B cell (primary cell): ENCODE measurements at regions not wholly inside any gene's neighbourhood (a gene's known extent, or its start where the extent isn't known, plus 50 kb on each side); places are given as distances from the start of the nearest gene placed in this dataset.

Source experiments
- ATAC-seq: fragments of 200-7000 bp; cut with Tn5 transposase; one replicate; pipeline ENCODE4 v1.10.0; 2021; ENCODE audit warnings: low read depth, mild to moderate bottlenecking, moderate number of reproducible peaks, moderate library complexity
- CTCF ChIA-PET: fragments of 350-600 bp; sonication (Branson Sonifier 250); formaldehyde crosslinking; loops from one replicate; lab custom pipeline; 2021; ENCODE audit warnings: antibody characterized with exemption, inconsistent platforms; lab: Charles Lee
- POLR2A ChIA-PET: fragments of 350-600 bp; sonication (Branson Sonifier 250); formaldehyde crosslinking; loops from one replicate; lab custom pipeline; 2021; ENCODE audit warnings: antibody characterized with exemption; lab: Charles Lee
- DNase-seq: peaks from one replicate; pipeline ENCODE4 v3.0.0; 2013
- H2AFZ ChIP-seq: 2 replicates; pipeline ENCODE4 v1.6.1; 2012; ENCODE audit warnings: mild to moderate bottlenecking, low read depth, low read length; ENCODE audit not compliant: insufficient read depth, poor library complexity, severe bottlenecking
- H3K27ac ChIP-seq, 2 donors: 1 replicate in 1 of 2; 2 replicates in 1 of 2; pipeline ENCODE4 v1.5.1; 2012 to 2013; ENCODE audit warnings: low read length in 2 of 2, mild to moderate bottlenecking in 2 of 2, moderate library complexity in 1 of 2
- H3K27me3 ChIP-seq, 4 experiments: fragments of 200-600 bp in 1 of 4; sonication (generic) in 1 of 4; replicated peaks in 1 of 4; 1 replicate in 2 of 4; 2 replicates in 2 of 4; pipeline versions ENCODE4 v1.6.1 to v1.7.0; 2013 to 2016; ENCODE audit warnings: low read length in 3 of 4, mild to moderate bottlenecking in 2 of 4, mixed read lengths in 1 of 4, moderate library complexity in 1 of 4; ENCODE audit not compliant: insufficient read depth in 4 of 4, control insufficient read depth in 3 of 4; ENCODE audit errors: control extremely low read depth in 1 of 4
- H3K36me3 ChIP-seq, 2 experiments: replicated peaks in 1 of 2; 1 replicate in 1 of 2; 2 replicates in 1 of 2; pipeline versions ENCODE4 v1.6.1 to v1.7.1; 2013; ENCODE audit warnings: low read length in 1 of 2; ENCODE audit not compliant: insufficient read depth in 2 of 2, control insufficient read depth in 1 of 2; ENCODE audit errors: control extremely low read depth in 1 of 2, extremely low read depth in 1 of 2
- H3K4me1 ChIP-seq, 2 donors: fragments of 200-600 bp in 1 of 2; sonication (generic) in 1 of 2; 1 replicate in 1 of 2; 2 replicates in 1 of 2; pipeline versions ENCODE4 v1.5.1 to v1.6.1; 2013 to 2017; ENCODE audit warnings: low read length in 2 of 2; ENCODE audit not compliant: control insufficient read depth in 2 of 2, insufficient read depth in 2 of 2
- H3K4me2 ChIP-seq: replicated peaks from 2 replicates; pipeline ENCODE3; 2012; ENCODE audit warnings: mild to moderate bottlenecking, low read depth, low read length; ENCODE audit not compliant: poor library complexity, severe bottlenecking
- H3K4me3 ChIP-seq, 5 experiments: fragments of 200-600 bp in 1 of 5; sonication (generic) in 1 of 5; 1 replicate in 3 of 5; 2 replicates in 2 of 5; pipeline versions ENCODE4 v1.5.1 to v1.7.0; 2011 to 2016; ENCODE audit warnings: low read length in 4 of 5, mild to moderate bottlenecking in 4 of 5, low read depth in 2 of 5, control low read depth in 1 of 5, moderate library complexity in 1 of 5; ENCODE audit not compliant: insufficient read depth in 1 of 5; ENCODE audit errors: control extremely low read depth in 1 of 5, extremely low read depth in 1 of 5
- H3K79me2 ChIP-seq: fragments of 200-600 bp; sonication (generic); one replicate; pipeline ENCODE4 v1.6.0; 2016; ENCODE audit warnings: low read length; ENCODE audit not compliant: control insufficient read depth, insufficient read depth
- H3K9ac ChIP-seq: fragments of 200-600 bp; sonication (generic); 2 replicates; pipeline ENCODE4 v1.6.1; 2017; ENCODE audit warnings: mild to moderate bottlenecking, low read length, moderate library complexity
- H3K9me3 ChIP-seq, 3 donors: one replicate each; pipeline versions ENCODE4 v1.6.1 to v1.7.1; 2013; ENCODE audit warnings: low read length in 2 of 3; ENCODE audit not compliant: control insufficient read depth in 2 of 3, insufficient read depth in 1 of 3; ENCODE audit errors: control extremely low read depth in 1 of 3
- H4K20me1 ChIP-seq: 2 replicates; pipeline ENCODE4 v1.6.0; 2012; ENCODE audit warnings: mild to moderate bottlenecking, low read length; ENCODE audit not compliant: insufficient read depth, control insufficient read depth, poor library complexity, severe bottlenecking
- H3K27ac Mint-ChIP-seq: one replicate; pipeline ENCODE4 v1.8.0; 2021; ENCODE audit warnings: mixed read lengths
- H3K27me3 Mint-ChIP-seq: one replicate; pipeline ENCODE4 v1.8.0; 2021; ENCODE audit warnings: mixed read lengths
- H3K4me1 Mint-ChIP-seq: one replicate; pipeline ENCODE4 v1.8.0; 2021; ENCODE audit warnings: mixed read lengths
- H3K4me3 Mint-ChIP-seq: one replicate; pipeline ENCODE4 v1.8.0; 2021; ENCODE audit warnings: mixed read lengths
- H3K9me3 Mint-ChIP-seq: one replicate; pipeline ENCODE4 v1.8.0; 2022; ENCODE audit warnings: mixed read lengths; ENCODE audit not compliant: insufficient read depth
- CTCF ChIP-seq: fragments of 200-600 bp; IDR thresholded peaks from one replicate; pipeline ENCODE4 v1.8.0; 2022; ENCODE audit warnings: antibody characterized with exemption, mild to moderate bottlenecking
- EZH2 ChIP-seq: IDR thresholded peaks from 2 replicates; pipeline ENCODE4 v1.6.1; 2012; ENCODE audit warnings: borderline replicate concordance, low read depth, mild to moderate bottlenecking, moderate library complexity, low read length; ENCODE audit not compliant: insufficient read depth, poor library complexity, severe bottlenecking
- whole genome bisulfite sequencing: methylation state at CpG from one replicate; pipeline ENCODE4 v1.1.5; 2013; ENCODE audit warnings: missing lambda C conversion rate; ENCODE audit not compliant: insufficient coverage; 5-methylcytosine and 5-hydroxymethylcytosine counted together
- intact Hi-C: fragments of 100-400 bp; cut with micrococcal nuclease; formaldehyde crosslinking; loops from one replicate; pipeline ENCODE4 v1.10.0; 2022

GRCh38 chr9:129382281-129383018, 204.4 kb upstream of the IER5L start:
- Histone ChIP-seq H3K4me3 (peak overlapping the region in 3 of 5 experiments; percentile 61 to 82 (median 68)), H3K4me1 (peaks cover 17 to 26% of the 10 kb centered on the region in 2 donors), H3K9ac (peak overlapping the region; percentile 73), H4K20me1 (no peaks in the 10 kb centered on the region), H2AFZ (peak overlapping the region; percentile 97), H3K36me3 (no peaks in the 10 kb centered on the region), H3K27me3 (peaks cover 0 to 7% (median 0%) of the 10 kb centered on the region in 4 experiments), H3K79me2 (no peaks in the 10 kb centered on the region), H3K27ac (no peak overlapping the region), H3K9me3 (peaks cover 0 to 9% (median 0%) of the 10 kb centered on the region in 3 donors), H3K4me2 (peak overlapping the region; percentile 100)
- H3K4me1 Mint-ChIP-seq, result peaks cover 21% of the 10 kb centered on the region
- ChIA-PET CTCF (interaction anchor here (0.6 to 2.5 kb wide), 9 partner anchors 8 to 418 kb away, joined by 3 to 16 read pairs (median 5); no protein-coding TSS in a partner anchor), POLR2A (interaction anchor here (0.6 to 1.9 kb wide), 7 partner anchors 30 to 251 kb away, joined by 3 to 17 read pairs (median 4); partner anchors contain the start of gene IER5L)
- peak overlapping the region; percentile 86 for H3K4me3 Mint-ChIP-seq
- DNase-seq, result no peak
- TF ChIP-seq CTCF (no peak), EZH2 (no peak)
- intact Hi-C loops, result loop anchor here (1.0 to 10.0 kb wide), 7 partner anchors 31 to 244 kb away; partner anchors contain the start of genes IER5L and NTMT1
- H3K27ac Mint-ChIP-seq, result peak overlapping the region; percentile 56
- WGBS, result 97% methylated on average over 5 of the region's 5 CpGs
- H3K27me3 Mint-ChIP-seq, result peaks cover 9% of the 10 kb centered on the region
- no peak for ATAC-seq
- no peaks in the 10 kb centered on the region for H3K9me3 Mint-ChIP-seq

- no peak for TF ChIP-seq CTCF
- TF ChIP-seq EZH2, result no peak
- H3K9ac ChIP-seq, result no peak overlapping the region
- ChIA-PET POLR2A (no interaction called here), CTCF (interaction anchor here (1.2 kb wide), 1 partner anchor 241 kb away, joined by 3 read pairs; no protein-coding TSS in a partner anchor)
- H3K9me3 ChIP-seq, result peaks cover 0 to 9% (median 0%) of the 10 kb centered on the region in 3 donors
- H3K27me3 Mint-ChIP-seq, result peaks cover 9% of the 10 kb centered on the region
- no peak overlapping the region for H3K4me2 ChIP-seq
- H3K27ac Mint-ChIP-seq, result peak overlapping the region; percentile 20
- H3K4me3 Mint-ChIP-seq, result peak overlapping the region; percentile 19
- DNase-seq (no peak), ATAC-seq (no peak)
- no peaks in the 10 kb centered on the region for H4K20me1 ChIP-seq
- H3K4me3 ChIP-seq, result no peak overlapping the region
- WGBS, result 84% methylated on average over 10 of the region's 12 CpGs
- peaks cover 21% of the 10 kb centered on the region for H3K4me1 Mint-ChIP-seq
- no peaks in the 10 kb centered on the region for H3K9me3 Mint-ChIP-seq
- peaks cover 17 to 26% of the 10 kb centered on the region in 2 donors for H3K4me1 ChIP-seq
- intact Hi-C loops, result loop anchor here (10.0 kb wide), 1 partner anchor 207 kb away; the partner anchor contains the start of gene IER5L
- H3K27ac ChIP-seq, result no peak overlapping the region
- H3K79me2 ChIP-seq, result no peaks in the 10 kb centered on the region
- H3K27me3 ChIP-seq, result peaks cover 0 to 7% (median 0%) of the 10 kb centered on the region in 4 experiments
- no peak overlapping the region for H2AFZ ChIP-seq
- H3K36me3 ChIP-seq, result no peaks in the 10 kb centered on the region
Measured at GRCh38 chr9:129381481-129381957, 203.5 kb upstream of the IER5L start.
